OCI-LY7 (cell line): ENCODE measurements at regions not wholly inside any gene's neighbourhood (a gene's known extent, or its start where the extent isn't known, plus 50 kb on each side); places are given as distances from the start of the nearest gene placed in this dataset.

ENCODE experiments used
- EZH2phosphoT487 ChIP-seq: fragments of 200-600 bp; sonication (generic); IDR thresholded peaks from 2 replicates; pipeline ENCODE4 v1.6.1; 2018; ENCODE audit warnings: low read depth, borderline replicate concordance, mild to moderate bottlenecking, mixed run types, antibody characterized with exemption, low read length, moderate library complexity, mixed read lengths
- TF ChIP-seq, protein P1 (sequence below): fragments of 200-600 bp; sonication (generic); conservative IDR thresholded peaks from 2 replicates; pipeline ENCODE4 v1.5.1; 2014; ENCODE audit warnings: mild to moderate bottlenecking, antibody characterized with exemption, low read length, moderate library complexity, mixed read lengths

DNA sequence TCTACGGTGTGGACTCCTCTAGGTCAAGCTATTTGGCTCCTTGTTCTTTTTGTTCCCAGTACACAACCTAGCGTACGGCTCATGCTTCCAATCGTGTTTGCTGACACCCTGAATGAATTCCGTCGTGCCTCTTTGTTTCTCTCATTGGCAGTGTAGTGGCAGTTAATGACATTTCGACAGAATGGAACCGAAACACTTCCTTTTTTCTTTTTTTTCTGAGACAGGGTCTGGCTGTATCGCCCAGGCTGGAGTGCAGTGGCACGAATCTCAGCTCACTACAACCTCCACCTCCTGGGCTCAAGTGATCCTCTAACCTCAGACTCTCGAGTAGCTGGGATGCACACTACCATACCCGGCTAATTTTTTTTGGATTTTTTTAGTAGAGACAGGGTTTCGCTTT lies 113.3 kb upstream of the ATP6AP2 start:
- TF ChIP-seq, protein P1, sequence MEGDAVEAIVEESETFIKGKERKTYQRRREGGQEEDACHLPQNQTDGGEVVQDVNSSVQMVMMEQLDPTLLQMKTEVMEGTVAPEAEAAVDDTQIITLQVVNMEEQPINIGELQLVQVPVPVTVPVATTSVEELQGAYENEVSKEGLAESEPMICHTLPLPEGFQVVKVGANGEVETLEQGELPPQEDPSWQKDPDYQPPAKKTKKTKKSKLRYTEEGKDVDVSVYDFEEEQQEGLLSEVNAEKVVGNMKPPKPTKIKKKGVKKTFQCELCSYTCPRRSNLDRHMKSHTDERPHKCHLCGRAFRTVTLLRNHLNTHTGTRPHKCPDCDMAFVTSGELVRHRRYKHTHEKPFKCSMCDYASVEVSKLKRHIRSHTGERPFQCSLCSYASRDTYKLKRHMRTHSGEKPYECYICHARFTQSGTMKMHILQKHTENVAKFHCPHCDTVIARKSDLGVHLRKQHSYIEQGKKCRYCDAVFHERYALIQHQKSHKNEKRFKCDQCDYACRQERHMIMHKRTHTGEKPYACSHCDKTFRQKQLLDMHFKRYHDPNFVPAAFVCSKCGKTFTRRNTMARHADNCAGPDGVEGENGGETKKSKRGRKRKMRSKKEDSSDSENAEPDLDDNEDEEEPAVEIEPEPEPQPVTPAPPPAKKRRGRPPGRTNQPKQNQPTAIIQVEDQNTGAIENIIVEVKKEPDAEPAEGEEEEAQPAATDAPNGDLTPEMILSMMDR, result no peak
- no peak for TF ChIP-seq EZH2phosphoT487
